ENCODE measurements at regions not wholly inside any gene's neighbourhood (a gene's known extent, or its start where the extent isn't known, plus 50 kb on each side); places are given as distances from the start of the nearest gene placed in this dataset.

DNA sequence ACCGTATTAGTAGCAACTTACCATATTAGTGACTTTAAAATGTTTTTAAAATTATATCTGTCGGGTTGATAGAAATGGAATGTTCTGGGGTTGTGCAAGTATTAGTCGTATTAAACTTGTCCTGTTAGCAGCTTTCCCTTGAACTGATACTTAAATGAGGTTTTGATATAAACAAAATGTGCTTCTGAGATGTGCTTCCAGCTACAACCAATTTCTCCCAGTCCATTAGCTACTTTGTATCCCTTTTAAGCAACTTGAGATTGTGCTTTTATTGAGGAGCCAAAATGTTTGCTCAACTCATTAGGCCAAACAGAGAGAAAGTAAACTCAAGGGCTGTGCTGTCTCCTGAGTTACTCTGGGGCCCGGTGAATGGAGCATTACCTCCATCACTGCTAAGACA is 255.0 kb upstream of the RBFOX1 start:
- Mint-ChIP-seq H3K4me3 (no peak overlapping the region), H3K4me1 (ENCODE audit: low read depth) (no peaks in the 10 kb centered on the region), H3K27me3 (ENCODE audit: insufficient read depth) (no peaks in the 10 kb centered on the region), H3K9me3 (peaks cover 49% of the 10 kb centered on the region), H3K36me3 (ENCODE audit: low read depth) (no peaks in the 10 kb centered on the region; the same call in 1 of the 2 replicates), H3K27ac (no peak overlapping the region)
- DNase-seq = no peak
- TF ChIP-seq CTCF (IDR thresholded peaks at IDR 0.05) = no peak

DNA sequence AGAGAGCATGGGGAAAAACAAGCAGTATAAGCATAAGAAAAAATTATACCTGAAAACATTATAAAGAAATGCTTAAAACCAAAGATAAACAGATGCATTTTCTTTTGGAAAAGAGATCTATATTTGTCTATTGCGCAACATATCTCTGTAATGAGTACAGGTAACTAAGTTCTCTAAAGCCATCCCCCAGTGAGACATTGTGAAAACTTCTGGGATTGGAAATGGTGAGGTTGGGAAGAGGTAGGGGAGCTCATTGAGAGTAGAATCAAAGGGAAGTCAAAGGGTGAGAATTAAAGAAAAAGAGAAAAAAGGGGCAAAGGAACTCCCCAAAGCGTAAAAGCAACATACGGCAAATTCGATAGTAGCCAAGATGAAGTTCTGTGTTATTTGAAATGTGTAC is 257.9 kb upstream of the RBFOX1 start:
- H3K36me3 Mint-ChIP-seq (ENCODE audit: low read depth) = no peaks in the 10 kb centered on the region; the same call in 1 of the 2 replicates
- H3K27me3 Mint-ChIP-seq (ENCODE audit: insufficient read depth) = no peaks in the 10 kb centered on the region
- no peak overlapping the region for H3K4me3 Mint-ChIP-seq
- DNase-seq = no peak
- no peaks in the 10 kb centered on the region for H3K4me1 Mint-ChIP-seq (ENCODE audit: low read depth)
- H3K9me3 Mint-ChIP-seq = peaks cover 50% of the 10 kb centered on the region
- TF ChIP-seq CTCF (IDR thresholded peaks at IDR 0.05) = no peak
- no peak overlapping the region for H3K27ac Mint-ChIP-seq

DNA sequence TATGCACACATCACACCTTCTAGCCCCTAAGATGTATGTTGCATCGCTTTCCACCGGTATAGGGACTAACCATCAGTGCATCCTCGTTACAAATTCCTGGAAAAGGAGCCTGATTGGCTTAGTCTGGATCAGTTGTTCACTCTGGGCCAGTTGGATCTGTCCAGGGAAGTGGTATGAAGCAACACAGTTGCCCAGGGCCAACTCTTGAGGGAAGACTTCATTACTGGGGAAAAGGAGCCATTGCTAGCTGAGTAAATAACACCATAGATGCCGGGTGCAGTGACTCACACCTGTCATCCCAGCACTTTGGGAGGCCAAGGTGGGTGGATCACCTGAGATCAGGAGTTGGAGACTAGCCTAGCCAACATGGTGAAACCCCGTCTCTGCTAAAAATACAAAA is 275.2 kb upstream of the RBFOX1 start:
- Mint-ChIP-seq H3K4me3 (no peak overlapping the region), H3K36me3 (ENCODE audit: low read depth) (peaks cover 3% of the 10 kb centered on the region; the same call in 1 of the 2 replicates), H3K4me1 (ENCODE audit: low read depth) (no peaks in the 10 kb centered on the region), H3K9me3 (peaks cover 48% of the 10 kb centered on the region), H3K27ac (no peak overlapping the region), H3K27me3 (ENCODE audit: insufficient read depth) (no peaks in the 10 kb centered on the region)
- TF ChIP-seq CTCF (IDR thresholded peaks at IDR 0.05) = no peak
- no peak for DNase-seq

DNA sequence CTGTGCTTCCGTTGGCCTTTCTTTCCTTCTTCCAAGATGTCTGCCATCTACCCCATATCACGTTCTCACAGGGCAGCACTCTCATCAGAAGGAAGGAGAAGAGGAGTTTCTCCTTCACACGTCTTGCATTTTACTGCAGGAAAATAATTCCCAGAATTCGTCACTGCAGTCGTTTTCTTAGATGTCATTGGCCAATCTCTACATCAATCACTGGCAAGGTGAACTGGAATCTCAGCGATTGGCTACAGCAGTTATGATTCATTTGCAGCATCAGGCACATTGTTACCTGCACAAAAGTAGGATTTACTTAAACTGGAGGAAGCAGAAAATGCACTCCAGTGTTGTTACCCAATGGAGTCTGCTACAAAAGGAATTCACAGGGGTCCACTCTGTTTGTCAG is 277.2 kb upstream of the RBFOX1 start:
- H3K36me3 Mint-ChIP-seq (ENCODE audit: low read depth) = no peaks in the 10 kb centered on the region
- no peak for DNase-seq
- no peaks in the 10 kb centered on the region for H3K27me3 Mint-ChIP-seq (ENCODE audit: insufficient read depth)
- no peaks in the 10 kb centered on the region for H3K4me1 Mint-ChIP-seq (ENCODE audit: low read depth)
- TF ChIP-seq CTCF (IDR thresholded peaks at IDR 0.05) = no peak
- no peak overlapping the region for H3K27ac Mint-ChIP-seq
- H3K4me3 Mint-ChIP-seq = no peak overlapping the region
- peaks cover 46% of the 10 kb centered on the region for H3K9me3 Mint-ChIP-seq

DNA sequence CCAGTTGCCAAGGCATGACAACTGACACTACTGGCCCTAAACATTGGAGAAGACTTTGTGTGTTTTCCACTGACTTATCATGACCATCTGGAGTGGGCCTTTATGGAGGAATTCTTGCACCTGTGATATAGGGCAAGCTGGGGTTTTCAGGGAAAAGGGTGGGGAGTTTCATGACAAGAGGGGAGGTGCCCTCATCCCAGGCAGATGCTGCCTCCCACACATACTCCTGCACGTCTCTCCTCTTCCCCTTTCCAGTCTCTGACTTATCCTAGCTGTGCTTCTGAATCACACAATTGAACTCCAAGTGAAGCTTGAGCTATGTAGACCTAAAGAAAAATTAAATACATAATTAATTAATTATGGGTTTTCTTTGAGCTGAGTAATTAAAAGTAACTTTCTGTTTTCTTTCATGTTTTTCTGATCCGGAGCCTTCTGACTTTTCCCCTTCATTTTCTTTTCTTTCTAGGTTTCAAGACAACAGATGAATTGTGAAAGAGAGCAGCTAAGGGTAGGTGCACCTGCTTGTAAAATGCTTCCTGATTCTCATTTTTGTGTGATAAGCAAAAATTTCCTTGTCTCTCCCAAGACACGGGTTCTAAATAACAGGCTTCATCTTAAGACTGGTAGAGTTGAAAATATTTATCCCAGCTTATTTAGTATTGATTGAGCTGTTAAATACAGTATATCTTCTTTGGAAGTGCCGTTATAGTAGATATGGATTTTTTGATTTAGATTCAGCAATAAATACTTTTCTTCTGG is 280.9 kb upstream of the RBFOX1 start:
- TF ChIP-seq CTCF (IDR thresholded peaks at IDR 0.05) = no peak
- H3K9me3 Mint-ChIP-seq = peaks cover 46% of the 10 kb centered on the region
- H3K36me3 Mint-ChIP-seq (ENCODE audit: low read depth) = no peaks in the 10 kb centered on the region; the same call in 1 of the 2 replicates
- no peak overlapping the region for H3K4me3 Mint-ChIP-seq
- H3K4me1 Mint-ChIP-seq (ENCODE audit: low read depth) = no peaks in the 10 kb centered on the region
- DNase-seq = no peak
- no peaks in the 10 kb centered on the region for H3K27me3 Mint-ChIP-seq (ENCODE audit: insufficient read depth)
- no peak overlapping the region for H3K27ac Mint-ChIP-seq
